Pancreas (tissue), 10 donors: ENCODE measurements at regions not wholly inside any gene's neighbourhood (a gene's known extent, or its start where the extent isn't known, plus 50 kb on each side); places are given as distances from the start of the nearest gene placed in this dataset.

Source experiments
- ATAC-seq, 4 donors: fragments of 200-7000 bp; cut with Tn5 transposase; one replicate each; pipeline versions ENCODE4 v1.8.0 to v1.9.1; 2020; ENCODE audit warnings: mild to moderate bottlenecking in 4 of 4, moderate library complexity in 4 of 4
- DNase-seq, 6 donors: peaks; one replicate each; pipeline ENCODE4 v3.0.0-alpha.2; 2020
- FAIRE-seq: peaks from 2 replicates; lab custom pipeline; 2012; peaks lifted over from hg19 to GRCh38; lab: Jason Lieb, UNC
- H3K27ac ChIP-seq, 4 donors: fragments of 200-600 bp; sonication (generic); 1 replicate in 3 of 4; 2 replicates in 1 of 4; pipeline versions ENCODE4 v1.5.0 to v1.8.0; 2020
- H3K27me3 ChIP-seq, 4 donors: fragments of 200-600 bp; one replicate each; pipeline ENCODE4 v1.8.0; 2021
- H3K36me3 ChIP-seq, 3 donors: fragments of 200-600 bp; sonication (generic) in 1 of 3; one replicate each; pipeline versions ENCODE4 v1.5.0 to v1.8.0; 2020 to 2021
- H3K4me1 ChIP-seq, 3 donors: fragments of 200-600 bp; one replicate each; pipeline ENCODE4 v1.8.0; 2021
- H3K4me3 ChIP-seq, 4 donors: fragments of 200-600 bp; sonication (generic) in 2 of 4; one replicate each; pipeline versions ENCODE4 v1.5.0 to v1.8.0; 2020 to 2021
- H3K9me3 ChIP-seq, 4 donors: fragments of 200-600 bp; one replicate each; pipeline ENCODE4 v1.8.0; 2021
- WGBS, 2 donors: extraction: QIAGEN DNeasy Blood & Tissue Kit; methylation state at CpG; one replicate each; pipeline ENCODE4 v1.1.7; 2013; 5-methylcytosine and 5-hydroxymethylcytosine counted together
- intact Hi-C, 3 donors: fragments of 100-400 bp; cut with DNase I; formaldehyde crosslinking; loops; one replicate each; pipeline versions ENCODE4 v1.11.1 to v1.14.2; 2022
- TF ChIP-seq, protein P1 (sequence below), 4 donors: fragments of 200-600 bp; sonication (generic) in 3 of 4; IDR thresholded peaks; one replicate each; pipeline versions ENCODE4 v1.5.0 to v1.8.0; 2021; ENCODE audit warnings: antibody characterized with exemption in 4 of 4
- donor health status: healthy with polysubstance abuse.
- donor health status: DM: no; HTN: no; CAD: no; lungs with moderate emphysema.
- donor health status: DM: no; HTN: no; CAD: no.
- donor health status: control.
- donor health status: control.
- donor health status: Bipolar disorder and iron deficiency.
- donor health status: DM: yes; HTN: yes; CAD: no.
- donor health status: DM: no; HTN: no; CAD: no.
- donor health status: DM: no; HTN: no; CAD: no.
- donor health status: DM: yes; HTN: yes; CAD: no.

DNA sequence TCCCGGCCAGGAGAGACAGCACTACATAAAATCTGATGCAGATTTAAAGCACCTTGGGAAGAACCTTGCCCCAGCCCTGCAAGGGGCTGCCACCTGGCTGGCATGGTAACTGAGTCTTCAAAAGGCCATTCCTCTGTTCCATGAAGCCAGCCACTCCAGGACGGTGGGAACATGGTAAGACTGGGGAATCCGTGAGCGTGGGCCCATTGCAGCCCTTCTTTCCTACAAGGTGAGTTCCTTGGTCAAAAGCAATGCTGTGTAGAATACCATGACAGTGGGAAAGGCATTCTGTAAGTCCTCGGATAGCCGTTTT lies 121.3 kb downstream of the SOX1 start:
- Histone ChIP-seq H3K27me3 (no peaks in the 10 kb centered on the region), H3K36me3 (no peaks in the 10 kb centered on the region), H3K27ac (no peak overlapping the region), H3K4me3 (no peak overlapping the region), H3K9me3 (no peaks in the 10 kb centered on the region), H3K4me1 (no peaks in the 10 kb centered on the region)
- no peak for FAIRE-seq
- intact Hi-C loops, result no loop called here
- DNase-seq, result no peak
- WGBS, 2 donors, result 65 to 77% methylated on average over 6 of the region's 6 CpGs
- ATAC-seq, result no peak
- TF ChIP-seq, protein P1, sequence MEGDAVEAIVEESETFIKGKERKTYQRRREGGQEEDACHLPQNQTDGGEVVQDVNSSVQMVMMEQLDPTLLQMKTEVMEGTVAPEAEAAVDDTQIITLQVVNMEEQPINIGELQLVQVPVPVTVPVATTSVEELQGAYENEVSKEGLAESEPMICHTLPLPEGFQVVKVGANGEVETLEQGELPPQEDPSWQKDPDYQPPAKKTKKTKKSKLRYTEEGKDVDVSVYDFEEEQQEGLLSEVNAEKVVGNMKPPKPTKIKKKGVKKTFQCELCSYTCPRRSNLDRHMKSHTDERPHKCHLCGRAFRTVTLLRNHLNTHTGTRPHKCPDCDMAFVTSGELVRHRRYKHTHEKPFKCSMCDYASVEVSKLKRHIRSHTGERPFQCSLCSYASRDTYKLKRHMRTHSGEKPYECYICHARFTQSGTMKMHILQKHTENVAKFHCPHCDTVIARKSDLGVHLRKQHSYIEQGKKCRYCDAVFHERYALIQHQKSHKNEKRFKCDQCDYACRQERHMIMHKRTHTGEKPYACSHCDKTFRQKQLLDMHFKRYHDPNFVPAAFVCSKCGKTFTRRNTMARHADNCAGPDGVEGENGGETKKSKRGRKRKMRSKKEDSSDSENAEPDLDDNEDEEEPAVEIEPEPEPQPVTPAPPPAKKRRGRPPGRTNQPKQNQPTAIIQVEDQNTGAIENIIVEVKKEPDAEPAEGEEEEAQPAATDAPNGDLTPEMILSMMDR (IDR thresholded peaks at IDR 0.05), result no peak

DNA sequence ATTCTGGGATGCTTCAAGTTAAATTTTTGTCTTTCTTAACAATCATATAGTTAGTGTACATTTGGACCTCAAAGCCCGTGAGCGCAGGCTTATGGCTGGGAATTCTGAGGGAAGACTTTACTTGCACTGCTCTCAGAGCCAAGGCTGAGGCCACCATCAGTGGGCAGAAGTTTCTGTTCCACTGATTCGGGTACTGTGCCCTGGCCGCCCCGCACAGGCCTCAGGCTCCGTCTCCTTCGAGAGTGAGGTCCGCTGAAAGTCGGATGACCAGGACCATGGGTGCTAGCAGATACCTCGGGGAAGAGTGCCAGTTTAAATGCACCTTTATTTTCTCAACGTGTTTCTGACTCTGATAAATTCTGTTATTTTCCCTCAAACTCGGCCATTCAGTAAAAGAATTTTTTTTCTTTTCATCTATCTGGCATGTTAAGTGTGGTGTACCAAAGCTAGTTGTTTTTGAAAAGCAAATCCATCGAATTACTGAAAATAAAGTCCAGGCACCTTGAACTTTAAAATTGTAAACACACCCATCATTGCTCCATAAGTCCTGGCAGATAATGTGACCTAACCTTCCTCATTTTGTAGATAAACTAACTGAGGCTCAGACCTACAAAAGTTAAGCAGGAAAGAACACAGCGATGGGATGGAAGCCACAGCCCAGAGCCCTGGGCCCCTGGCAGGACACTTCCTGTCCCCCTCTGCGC lies 126.7 kb downstream of the SOX1 start:
- TF ChIP-seq, protein P1 (IDR thresholded peaks at IDR 0.05), result no peak

DNA sequence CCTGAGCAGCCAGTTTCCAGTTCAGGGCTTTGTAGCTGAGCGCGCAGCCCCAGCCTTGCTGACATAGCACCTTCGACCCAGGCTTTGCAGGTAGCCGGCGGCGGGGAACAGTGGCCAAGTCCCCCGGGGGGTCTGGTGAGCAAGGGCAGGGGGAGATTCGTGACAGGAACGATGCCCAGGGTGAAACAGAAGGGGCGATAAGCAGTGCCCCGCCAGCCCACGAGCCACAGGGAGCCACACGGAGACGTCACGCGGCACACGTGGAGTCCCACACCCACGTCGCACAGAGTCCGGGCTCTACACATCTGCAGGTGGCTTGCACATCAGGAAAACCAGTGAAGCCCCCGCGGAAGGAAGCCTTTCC lies 127.2 kb downstream of the SOX1 start:
- no peaks in the 10 kb centered on the region for H3K9me3 ChIP-seq
- 77 to 83% methylated on average over 22 of the region's 22 CpGs for WGBS, 2 donors
- no peak overlapping the region for H3K4me3 ChIP-seq
- DNase-seq, result no peak
- intact Hi-C loops, result no loop called here
- H3K27ac ChIP-seq, result no peak overlapping the region
- no peak for ATAC-seq
- FAIRE-seq, result no peak
- H3K4me1 ChIP-seq, result no peaks in the 10 kb centered on the region
- TF ChIP-seq, protein P1 (IDR thresholded peaks at IDR 0.05), result no peak
- H3K27me3 ChIP-seq, result no peaks in the 10 kb centered on the region
- no peaks in the 10 kb centered on the region for H3K36me3 ChIP-seq

More for the DNA sequence above, 126.7 kb downstream of the SOX1 start:
- Histone ChIP-seq H3K9me3 (no peaks in the 10 kb centered on the region), H3K27me3 (no peaks in the 10 kb centered on the region), H3K4me1 (no peaks in the 10 kb centered on the region), H3K4me3 (no peak overlapping the region), H3K36me3 (no peaks in the 10 kb centered on the region), H3K27ac (no peak overlapping the region)
- ATAC-seq (no peak), DNase-seq (no peak), FAIRE-seq (no peak)
- WGBS, 2 donors, result 70 to 75% methylated on average over 15 of the region's 15 CpGs
- intact Hi-C loops, result no loop called here

DNA sequence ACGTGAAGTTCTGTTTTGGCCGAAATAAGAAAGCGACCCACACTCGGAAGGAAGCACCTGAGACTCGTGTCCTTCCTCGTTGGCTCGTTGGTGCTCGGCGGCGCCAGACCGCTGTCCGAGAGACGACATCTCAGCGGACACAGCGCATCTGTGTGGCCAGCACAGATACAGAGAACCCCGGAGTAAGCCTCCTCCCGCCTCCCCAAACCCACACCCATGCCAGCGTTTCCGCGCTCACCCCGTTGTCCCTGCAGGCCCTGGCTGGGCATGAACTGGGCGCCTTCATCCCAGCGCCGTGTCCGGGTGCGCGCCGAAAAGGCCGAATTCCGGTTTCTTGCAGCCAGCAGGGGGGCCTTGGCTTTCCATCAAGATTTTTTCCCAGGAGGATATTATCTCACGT lies 127.6 kb downstream of the SOX1 start:
- 71 to 82% methylated on average over 29 to 31 of the region's 31 CpGs for WGBS, 2 donors
- H3K36me3 ChIP-seq, result no peaks in the 10 kb centered on the region

More for the DNA sequence above, 127.6 kb downstream of the SOX1 start:
- Histone ChIP-seq H3K4me3 (no peak overlapping the region), H3K27me3 (no peaks in the 10 kb centered on the region), H3K9me3 (no peaks in the 10 kb centered on the region), H3K4me1 (no peaks in the 10 kb centered on the region), H3K27ac (no peak overlapping the region)
- ATAC-seq, result no peak
- intact Hi-C loops, result no loop called here
- DNase-seq, result no peak
- TF ChIP-seq, protein P1 (IDR thresholded peaks at IDR 0.05), result no peak
- FAIRE-seq, result no peak
